GM18909 (cell line): ENCODE measurements at regions not wholly inside any gene's neighbourhood (a gene's known extent, or its start where the extent isn't known, plus 50 kb on each side); places are given as distances from the start of the nearest gene placed in this dataset.

Experiments
- ATAC-seq: cut with Tn5 transposase; IDR thresholded peaks from one replicate; pipeline ENCODE4 v1.9.1; 2021; ENCODE audit warnings: mild to moderate bottlenecking; ENCODE audit not compliant: unreplicated experiment, poor library complexity

- ATAC-seq: peak; percentile 50
These were observed 251.5 kb downstream of the COX7C start for GRCh38 chr5:86869268-86869667.

- no peak for ATAC-seq
These were observed 257.8 kb downstream of the COX7C start for GRCh38 chr5:86875539-86875938.

GRCh38 chr5:86878250-86878649 is 260.5 kb downstream of the COX7C start:
- no peak for ATAC-seq

GRCh38 chr5:86879086-86879485 is 261.3 kb downstream of the COX7C start:
- ATAC-seq: no peak

- no peak for ATAC-seq
These were observed 262.6 kb downstream of the COX7C start for GRCh38 chr5:86880344-86880743.

- ATAC-seq: peak; percentile 96
These were observed 263.2 kb downstream of the COX7C start for GRCh38 chr5:86880785-86881492.

- ATAC-seq: no peak
These were observed 263.9 kb downstream of the COX7C start for GRCh38 chr5:86881493-86882090.

GRCh38 chr5:86884608-86885007 is 266.9 kb downstream of the COX7C start:
- ATAC-seq: no peak

- ATAC-seq: no peak
These were observed 267.3 kb downstream of the COX7C start for GRCh38 chr5:86885011-86885410.

GRCh38 chr5:86885489-86886230 is 267.9 kb downstream of the COX7C start:
- ATAC-seq: no peak

GRCh38 chr5:86890375-86890774 is 272.6 kb downstream of the COX7C start:
- no peak for ATAC-seq

GRCh38 chr5:86894056-86894455 is 276.3 kb downstream of the COX7C start:
- no peak for ATAC-seq

- ATAC-seq: no peak
These were observed 279.2 kb downstream of the COX7C start for GRCh38 chr5:86896916-86897315.

GRCh38 chr5:86909418-86910295 is 291.9 kb downstream of the COX7C start:
- ATAC-seq: no peak

GRCh38 chr5:86917117-86917579 is 299.4 kb downstream of the COX7C start:
- no peak for ATAC-seq

GRCh38 chr5:86918246-86918645 is 300.5 kb downstream of the COX7C start:
- no peak for ATAC-seq

GRCh38 chr5:86926033-86926432 is 308.3 kb downstream of the COX7C start:
- no peak for ATAC-seq

- no peak for ATAC-seq
These were observed 311.5 kb downstream of the COX7C start for GRCh38 chr5:86929123-86929766.

GRCh38 chr5:86951761-86952160 is 315.9 kb upstream of the RASA1 start:
- no peak for ATAC-seq

- ATAC-seq: no peak
These were observed 302.8 kb upstream of the RASA1 start for GRCh38 chr5:86964889-86965288.
